DMS79 treated with DMSO at 0.1 percent for 48 hours (cell line): ENCODE measurements at regions not wholly inside any gene's neighbourhood (a gene's known extent, or its start where the extent isn't known, plus 50 kb on each side); places are given as distances from the start of the nearest gene placed in this dataset.

Experiments
- DNase-seq: peaks from one replicate; lab custom pipeline; 2025; lab: John Stamatoyannopoulos, UW

- DNase-seq: no peak
Observed at GRCh38 chr2:52857722-52858121, 909.9 kb upstream of the CHAC2 start.

GRCh38 chr2:52852006-52852405 is 915.6 kb upstream of the CHAC2 start:
- no peak for DNase-seq

- DNase-seq: no peak
Observed at GRCh38 chr2:52844701-52845423, 922.7 kb upstream of the CHAC2 start.

- no peak for DNase-seq
Observed at GRCh38 chr2:52835909-52836308, 931.7 kb upstream of the CHAC2 start.

GRCh38 chr2:52831216-52831615 is 936.4 kb upstream of the CHAC2 start:
- DNase-seq: no peak

GRCh38 chr2:52828112-52828511 is 939.5 kb upstream of the CHAC2 start:
- DNase-seq: no peak

- no peak for DNase-seq
Observed at GRCh38 chr2:52821631-52822030, 946.0 kb upstream of the CHAC2 start.

GRCh38 chr2:52818958-52819357 is 948.6 kb upstream of the CHAC2 start:
- no peak for DNase-seq

- no peak for DNase-seq
Observed at GRCh38 chr2:52810460-52810859, 957.1 kb upstream of the CHAC2 start.

- DNase-seq: no peak
Observed at GRCh38 chr2:52805901-52806410, 961.6 kb upstream of the CHAC2 start.

- no peak for DNase-seq
Observed at GRCh38 chr2:52794581-52794980, 973.0 kb upstream of the CHAC2 start.

GRCh38 chr2:52779446-52779845 is 988.2 kb upstream of the CHAC2 start:
- DNase-seq: no peak

- no peak for DNase-seq
Observed at GRCh38 chr2:52776571-52776970, 991.0 kb upstream of the CHAC2 start.

- no peak for DNase-seq
Observed at GRCh38 chr2:52775674-52776073, 991.9 kb upstream of the CHAC2 start.

- DNase-seq: no peak
Observed at GRCh38 chr2:52765735-52766134, 1001.9 kb upstream of the CHAC2 start.

- DNase-seq: no peak
Observed at GRCh38 chr2:52749764-52750163, 1017.8 kb upstream of the CHAC2 start.

- no peak for DNase-seq
Observed at GRCh38 chr2:52745144-52745543, 1022.5 kb upstream of the CHAC2 start.

GRCh38 chr2:52732849-52733395 is 1034.7 kb upstream of the CHAC2 start:
- no peak for DNase-seq

GRCh38 chr2:52724585-52724984 is 1043.0 kb upstream of the CHAC2 start:
- DNase-seq: no peak

GRCh38 chr2:52717836-52718235 is 1049.8 kb upstream of the CHAC2 start:
- DNase-seq: no peak

GRCh38 chr2:52710810-52711618 is 1056.6 kb upstream of the CHAC2 start:
- DNase-seq: no peak

- DNase-seq: no peak
Observed at GRCh38 chr2:52704251-52704650, 1063.4 kb upstream of the CHAC2 start.

- DNase-seq: no peak
Observed at GRCh38 chr2:52703004-52703403, 1064.6 kb upstream of the CHAC2 start.
